Endodermal cell (in vitro differentiated cells): ENCODE measurements at regions not wholly inside any gene's neighbourhood (a gene's known extent, or its start where the extent isn't known, plus 50 kb on each side); places are given as distances from the start of the nearest gene placed in this dataset.
"Not testable (repeated sequence)": the region's sequence is repeated elsewhere in the genome, so short reads cannot be mapped to it uniquely, and the experiment has no call there.

Source experiments
- DNase-seq: peaks from one replicate; pipeline ENCODE4 v3.0.0-alpha.2; 2017
- H3K27ac ChIP-seq: 2 replicates; pipeline ENCODE4 v1.5.1; 2013; ENCODE audit warnings: mild to moderate bottlenecking, low read depth, low read length, moderate library complexity
- H3K27me3 ChIP-seq: 2 replicates; pipeline ENCODE4 v1.6.1; 2013; ENCODE audit warnings: mild to moderate bottlenecking, low read length, moderate library complexity; ENCODE audit not compliant: insufficient read depth, control insufficient read depth, poor library complexity, severe bottlenecking
- H3K36me3 ChIP-seq: 2 replicates; pipeline ENCODE4 v1.7.0; 2013; ENCODE audit warnings: mild to moderate bottlenecking, low read length, moderate library complexity; ENCODE audit not compliant: control insufficient read depth, insufficient read depth
- H3K4me1 ChIP-seq: one replicate; pipeline ENCODE4 v1.7.0; 2013; ENCODE audit warnings: low read length; ENCODE audit not compliant: control insufficient read depth, insufficient read depth
- H3K4me3 ChIP-seq: 2 replicates; pipeline ENCODE4 v1.5.1; 2013; ENCODE audit warnings: mild to moderate bottlenecking, low read length, moderate library complexity
- H3K9ac ChIP-seq: 2 replicates; pipeline ENCODE4 v1.6.1; 2013; ENCODE audit warnings: mild to moderate bottlenecking, low read length, moderate library complexity; ENCODE audit not compliant: poor library complexity, severe bottlenecking; ENCODE audit errors: extremely low read depth
- H3K9me3 ChIP-seq: 2 replicates; pipeline ENCODE4 v1.6.1; 2013; ENCODE audit warnings: mild to moderate bottlenecking, low read length, moderate library complexity; ENCODE audit not compliant: control insufficient read depth
- H3K27ac Mint-ChIP-seq: 2 replicates; pipeline ENCODE4 v1.8.0; 2020; ENCODE audit warnings: mixed read lengths
- H3K27me3 Mint-ChIP-seq: 2 replicates; pipeline ENCODE4 v1.8.0; 2021; ENCODE audit warnings: mild to moderate bottlenecking, mixed read lengths; ENCODE audit not compliant: insufficient read depth
- H3K36me3 Mint-ChIP-seq: 2 replicates; pipeline ENCODE4 v1.8.0; 2020; ENCODE audit warnings: low read depth, mixed read lengths
- H3K4me1 Mint-ChIP-seq: 2 replicates; pipeline ENCODE4 v1.8.0; 2020; ENCODE audit warnings: mixed read lengths
- H3K4me3 Mint-ChIP-seq: 2 replicates; pipeline ENCODE4 v1.8.0; 2020; ENCODE audit warnings: mild to moderate bottlenecking, moderate library complexity, mixed read lengths
- H3K9me3 Mint-ChIP-seq: 2 replicates; pipeline ENCODE4 v1.8.0; 2020; ENCODE audit warnings: mild to moderate bottlenecking, mixed read lengths
- WGBS, 2 experiments: methylation state at CpG; one replicate each; pipeline versions ENCODE4 v1.1.5 to v1.1.7; 2013; ENCODE audit warnings: missing lambda C conversion rate in 2 of 2, mixed read lengths in 1 of 2; ENCODE audit not compliant: insufficient coverage in 1 of 2, insufficient read length in 1 of 2; 5-methylcytosine and 5-hydroxymethylcytosine counted together
- TF ChIP-seq, protein P1 (sequence below): fragments of 200-600 bp; sonication (generic); conservative IDR thresholded peaks from 2 replicates; pipeline ENCODE4 v1.5.0; 2021; ENCODE audit warnings: antibody characterized with exemption, mild to moderate bottlenecking

DNA sequence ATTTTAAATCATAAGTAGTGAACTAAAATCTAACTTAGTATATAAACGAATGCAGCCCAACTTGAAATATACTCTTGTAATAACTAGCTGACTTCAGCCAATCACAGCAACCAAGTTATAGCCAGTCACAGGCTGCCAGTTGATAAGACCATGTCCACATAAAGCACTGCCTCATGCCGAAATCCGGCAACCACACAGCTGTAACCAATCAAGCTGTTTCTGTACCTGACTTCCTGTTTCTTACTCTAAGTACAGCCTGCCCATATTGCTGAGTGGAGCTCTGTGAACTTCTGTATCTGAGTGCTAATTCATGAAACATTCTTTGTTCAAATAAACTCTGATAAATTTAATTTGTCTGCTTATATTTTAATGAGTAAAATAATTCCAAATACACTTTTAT, 805.3 kb upstream of the EPHA5 start:
- Histone ChIP-seq H3K27ac (no peak overlapping the region), H3K9ac (no peak overlapping the region), H3K36me3 (no peaks in the 10 kb centered on the region), H3K9me3 (no peaks in the 10 kb centered on the region), H3K4me1 (no peaks in the 10 kb centered on the region), H3K27me3 (no peaks in the 10 kb centered on the region), H3K4me3 (no peak overlapping the region)
- H3K4me3 Mint-ChIP-seq, result no peak overlapping the region
- TF ChIP-seq, protein P1, sequence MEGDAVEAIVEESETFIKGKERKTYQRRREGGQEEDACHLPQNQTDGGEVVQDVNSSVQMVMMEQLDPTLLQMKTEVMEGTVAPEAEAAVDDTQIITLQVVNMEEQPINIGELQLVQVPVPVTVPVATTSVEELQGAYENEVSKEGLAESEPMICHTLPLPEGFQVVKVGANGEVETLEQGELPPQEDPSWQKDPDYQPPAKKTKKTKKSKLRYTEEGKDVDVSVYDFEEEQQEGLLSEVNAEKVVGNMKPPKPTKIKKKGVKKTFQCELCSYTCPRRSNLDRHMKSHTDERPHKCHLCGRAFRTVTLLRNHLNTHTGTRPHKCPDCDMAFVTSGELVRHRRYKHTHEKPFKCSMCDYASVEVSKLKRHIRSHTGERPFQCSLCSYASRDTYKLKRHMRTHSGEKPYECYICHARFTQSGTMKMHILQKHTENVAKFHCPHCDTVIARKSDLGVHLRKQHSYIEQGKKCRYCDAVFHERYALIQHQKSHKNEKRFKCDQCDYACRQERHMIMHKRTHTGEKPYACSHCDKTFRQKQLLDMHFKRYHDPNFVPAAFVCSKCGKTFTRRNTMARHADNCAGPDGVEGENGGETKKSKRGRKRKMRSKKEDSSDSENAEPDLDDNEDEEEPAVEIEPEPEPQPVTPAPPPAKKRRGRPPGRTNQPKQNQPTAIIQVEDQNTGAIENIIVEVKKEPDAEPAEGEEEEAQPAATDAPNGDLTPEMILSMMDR, result no peak
- no peaks in the 10 kb centered on the region for H3K36me3 Mint-ChIP-seq
- WGBS, 2 experiments, result 71 to 90% methylated on average over 2 to 3 of the region's 3 CpGs
- no peak overlapping the region for H3K27ac Mint-ChIP-seq
- no peaks in the 10 kb centered on the region for H3K9me3 Mint-ChIP-seq
- no peak for DNase-seq
- no peaks in the 10 kb centered on the region for H3K4me1 Mint-ChIP-seq
- H3K27me3 Mint-ChIP-seq, result no peaks in the 10 kb centered on the region

DNA sequence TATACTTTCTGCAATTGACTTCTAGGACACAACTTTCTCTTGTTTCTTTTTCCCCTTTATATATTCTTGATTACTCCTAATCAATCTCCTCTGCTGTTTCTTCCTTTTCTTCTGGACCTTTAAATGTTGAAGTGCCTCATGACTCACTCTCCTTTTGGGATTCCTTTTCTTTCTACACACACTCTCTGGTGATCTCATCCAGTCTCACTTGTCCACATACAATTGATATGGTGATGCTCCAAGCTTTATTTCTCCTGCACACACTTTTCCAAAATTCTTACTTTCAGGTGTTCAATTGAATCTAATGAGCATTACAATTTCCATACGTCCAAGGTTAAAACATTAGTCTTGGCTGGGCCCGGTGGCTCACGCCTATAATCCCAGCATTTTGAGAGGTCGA, 794.8 kb upstream of the EPHA5 start:
- Histone ChIP-seq H3K27ac (no peak overlapping the region), H3K9me3 (peaks cover 10% of the 10 kb centered on the region), H3K27me3 (no peaks in the 10 kb centered on the region), H3K36me3 (no peaks in the 10 kb centered on the region), H3K9ac (no peak overlapping the region), H3K4me1 (no peaks in the 10 kb centered on the region), H3K4me3 (no peak overlapping the region)
- H3K4me3 Mint-ChIP-seq, result no peak overlapping the region
- TF ChIP-seq, protein P1, result no peak
- no peaks in the 10 kb centered on the region for H3K36me3 Mint-ChIP-seq
- no peak for DNase-seq
- no peaks in the 10 kb centered on the region for H3K4me1 Mint-ChIP-seq
- H3K27me3 Mint-ChIP-seq, result no peaks in the 10 kb centered on the region
- H3K27ac Mint-ChIP-seq, result no peak overlapping the region
- 93 to 94% methylated on average over 3 to 4 of the region's 4 CpGs for WGBS, 2 experiments
- peaks cover 13% of the 10 kb centered on the region for H3K9me3 Mint-ChIP-seq

DNA sequence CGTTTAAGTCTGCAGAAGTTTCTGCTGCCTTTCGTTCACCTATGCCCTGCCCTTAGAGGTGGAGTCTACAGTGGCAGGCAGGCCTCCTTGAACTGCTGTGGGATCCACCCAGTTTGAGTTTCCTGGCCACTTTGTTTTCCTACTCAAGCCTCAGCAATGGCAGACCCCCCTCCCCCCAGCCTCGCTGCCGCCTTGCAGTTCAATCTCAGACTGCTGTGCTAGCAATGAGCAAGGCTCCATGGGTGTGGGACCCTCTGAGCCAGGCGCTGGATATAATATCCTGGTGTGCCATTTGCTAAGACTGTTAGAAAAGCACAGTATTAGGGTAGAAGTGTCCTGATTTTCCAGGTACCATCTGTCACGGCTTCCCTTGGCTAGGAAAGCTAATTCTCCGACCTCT, 792.6 kb upstream of the EPHA5 start:
- not testable (repeated sequence) for H3K27ac Mint-ChIP-seq

DNA sequence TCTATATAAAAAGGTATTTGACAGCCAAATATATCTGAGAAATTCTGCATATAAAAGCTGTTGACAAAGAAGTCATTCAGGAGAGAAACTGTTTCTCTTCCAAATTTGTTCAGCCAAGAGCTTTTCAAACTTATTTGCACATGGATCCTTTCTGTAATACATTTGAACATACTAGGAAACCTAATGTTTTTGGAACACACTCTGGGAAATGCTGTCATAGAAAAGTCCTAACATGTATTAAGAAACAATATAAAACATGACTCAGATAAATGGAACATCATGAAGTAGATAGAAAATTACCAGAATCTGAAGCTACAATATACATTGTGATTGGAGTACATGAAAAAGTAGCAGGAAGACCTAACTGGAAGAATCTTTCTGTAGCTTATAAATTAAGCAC, 781.5 kb upstream of the EPHA5 start:
- peaks cover under 1% of the 10 kb centered on the region for H3K9me3 Mint-ChIP-seq
- Histone ChIP-seq H3K4me3 (no peak overlapping the region), H3K36me3 (no peaks in the 10 kb centered on the region), H3K27ac (no peak overlapping the region), H3K27me3 (no peaks in the 10 kb centered on the region), H3K9ac (no peak overlapping the region), H3K4me1 (no peaks in the 10 kb centered on the region), H3K9me3 (no peaks in the 10 kb centered on the region)
- H3K27ac Mint-ChIP-seq, result no peak overlapping the region
- DNase-seq, result no peak
- no peaks in the 10 kb centered on the region for H3K36me3 Mint-ChIP-seq
- H3K4me1 Mint-ChIP-seq, result no peaks in the 10 kb centered on the region
- H3K27me3 Mint-ChIP-seq, result no peaks in the 10 kb centered on the region
- H3K4me3 Mint-ChIP-seq, result no peak overlapping the region
- TF ChIP-seq, protein P1, result no peak

More for the DNA sequence above, 792.6 kb upstream of the EPHA5 start:
- H3K27ac ChIP-seq, H3K36me3 ChIP-seq, H3K27me3 ChIP-seq, H3K4me1 Mint-ChIP-seq, DNase-seq, H3K27me3 Mint-ChIP-seq, H3K4me1 ChIP-seq, H3K4me3 ChIP-seq, H3K36me3 Mint-ChIP-seq, H3K9ac ChIP-seq, H3K4me3 Mint-ChIP-seq: not testable (repeated sequence)
- 75 to 78% methylated on average over 6 to 7 of the region's 7 CpGs for WGBS, 2 experiments
- peaks cover 27% of the 10 kb centered on the region for H3K9me3 Mint-ChIP-seq
- peaks cover 10% of the 10 kb centered on the region for H3K9me3 ChIP-seq
